IMR-90 (cell line): ENCODE measurements at regions not wholly inside any gene's neighbourhood (a gene's known extent, or its start where the extent isn't known, plus 50 kb on each side); places are given as distances from the start of the nearest gene placed in this dataset.
A peak's percentile ranks its signal among the peaks of the same experiment; 100 is the strongest.

Source experiments
- ATAC-seq: fragments of 200-7000 bp; cut with Tn5 transposase; 2 replicates; pipeline ENCODE4 v1.9.1; 2020; ENCODE audit warnings: low read depth, mild to moderate bottlenecking, moderate library complexity
- BruUV-seq: library from RNA; stranded (reverse); fragments of 400-500 nt; replicated peaks from 2 replicates; lab custom pipeline; 2021; lab: Mats Ljungman, UMichigan
- CTCF ChIA-PET: fragments of 300-600 bp; formaldehyde crosslinking; extraction: SDS; loops from one replicate; lab custom pipeline; 2021; ENCODE audit warnings: antibody characterized with exemption; lab: Yijun Ruan, JAX
- POLR2A ChIA-PET: fragments of 300-600 bp; sonication (Branson Sonifier 250); formaldehyde crosslinking; loops from one replicate; lab custom pipeline; 2022; ENCODE audit warnings: antibody characterized with exemption; ENCODE audit not compliant: unreplicated experiment; lab: Charles Lee
- DNase-seq: peaks from one replicate; pipeline ENCODE4 v3.0.0; 2013
- H2AFZ ChIP-seq: replicated peaks from 2 replicates; pipeline ENCODE3; 2013; ENCODE audit warnings: low read length, mild to moderate bottlenecking; ENCODE audit not compliant: poor library complexity
- H2AK5ac ChIP-seq: 2 replicates; pipeline ENCODE4 v1.6.1; 2013; ENCODE audit warnings: low read depth, low read length, inconsistent platforms
- H2AK9ac ChIP-seq: replicated peaks from 2 replicates; pipeline ENCODE3; 2013; ENCODE audit warnings: mild to moderate bottlenecking, low read depth, low read length, moderate library complexity; ENCODE audit not compliant: poor library complexity
- H2BK120ac ChIP-seq: 2 replicates; pipeline ENCODE4 v1.6.1; 2013; ENCODE audit warnings: low read depth, low read length, inconsistent platforms
- H2BK15ac ChIP-seq: 3 replicates; pipeline ENCODE4 v1.6.1; 2013; ENCODE audit warnings: low read depth, low read length, inconsistent platforms
- H2BK20ac ChIP-seq: 2 replicates; pipeline ENCODE4 v1.6.1; 2013; ENCODE audit warnings: low read depth, mild to moderate bottlenecking, inconsistent platforms, low read length, moderate library complexity
- H2BK5ac ChIP-seq: 2 replicates; pipeline ENCODE4 v1.6.1; 2013; ENCODE audit warnings: mild to moderate bottlenecking, low read depth, low read length, inconsistent platforms; ENCODE audit not compliant: poor library complexity, severe bottlenecking
- H3K14ac ChIP-seq: replicated peaks from 2 replicates; pipeline ENCODE4 v1.6.1; 2013; ENCODE audit warnings: low read depth, low read length, inconsistent platforms
- H3K18ac ChIP-seq: 2 replicates; pipeline ENCODE4 v1.6.1; 2013; ENCODE audit warnings: low read depth, low read length, control low read depth
- H3K23ac ChIP-seq: 2 replicates; pipeline ENCODE4 v1.6.1; 2013; ENCODE audit warnings: low read depth, low read length, inconsistent platforms
- H3K27ac ChIP-seq: 2 replicates; pipeline ENCODE4 v1.5.1; 2013; ENCODE audit warnings: mild to moderate bottlenecking, control low read depth, low read length; ENCODE audit not compliant: insufficient read depth
- H3K27me3 ChIP-seq: 2 replicates; pipeline ENCODE4 v1.6.1; 2013; ENCODE audit warnings: low read length; ENCODE audit not compliant: control insufficient read depth, insufficient read depth
- H3K36me3 ChIP-seq: 2 replicates; pipeline ENCODE4 v1.6.1; 2013; ENCODE audit warnings: low read length, mixed read lengths; ENCODE audit not compliant: control insufficient read depth, insufficient read depth
- H3K4ac ChIP-seq: 2 replicates; pipeline ENCODE4 v1.6.1; 2013; ENCODE audit warnings: low read depth, low read length, inconsistent platforms
- H3K4me1 ChIP-seq: 2 replicates; pipeline ENCODE4 v1.6.1; 2013; ENCODE audit warnings: low read length, mixed read lengths; ENCODE audit not compliant: control insufficient read depth, insufficient read depth
- H3K4me2 ChIP-seq: 2 replicates; pipeline ENCODE4 v1.6.1; 2013; ENCODE audit warnings: low read depth, mild to moderate bottlenecking, control low read depth, low read length, moderate library complexity
- H3K4me3 ChIP-seq: 2 replicates; pipeline ENCODE4 v1.5.1; 2013; ENCODE audit warnings: low read depth, mild to moderate bottlenecking, control low read depth, low read length, moderate library complexity; ENCODE audit not compliant: insufficient read depth
- H3K56ac ChIP-seq: 2 replicates; pipeline ENCODE4 v1.6.1; 2013; ENCODE audit warnings: low read length, inconsistent platforms; ENCODE audit not compliant: insufficient read depth; ENCODE audit errors: extremely low read depth
- H3K79me1 ChIP-seq, 2 experiments: 2 replicates each; pipeline ENCODE4 v1.6.1; 2013; ENCODE audit warnings: low read length in 2 of 2, inconsistent platforms in 1 of 2, low read depth in 1 of 2
- H3K9ac ChIP-seq: 2 replicates; pipeline ENCODE4 v1.6.1; 2013; ENCODE audit warnings: low read depth, low read length, control low read depth
- H3K9me1 ChIP-seq: 2 replicates; pipeline ENCODE4 v1.6.1; 2013; ENCODE audit warnings: low read length, inconsistent platforms; ENCODE audit not compliant: insufficient read depth
- H3K9me3 ChIP-seq: 2 replicates; pipeline ENCODE4 v1.6.1; 2013; ENCODE audit warnings: low read length; ENCODE audit not compliant: control insufficient read depth, insufficient read depth
- H4K20me1 ChIP-seq: 2 replicates; pipeline ENCODE4 v1.6.1; 2013; ENCODE audit warnings: low read length, inconsistent platforms; ENCODE audit not compliant: insufficient read depth
- H4K5ac ChIP-seq: 2 replicates; pipeline ENCODE4 v1.6.1; 2013; ENCODE audit warnings: mild to moderate bottlenecking, low read depth, low read length, control low read depth
- H4K8ac ChIP-seq, 2 experiments: 2 replicates each; pipeline ENCODE4 v1.6.1; 2013; ENCODE audit warnings: low read depth in 2 of 2, low read length in 2 of 2, control low read depth in 1 of 2, inconsistent platforms in 1 of 2
- H4K91ac ChIP-seq: 2 replicates; pipeline ENCODE4 v1.6.1; 2013; ENCODE audit warnings: low read depth, low read length, inconsistent platforms; ENCODE audit not compliant: insufficient read depth
- BHLHE40 ChIP-seq: fragments of 150-350 bp; IDR thresholded peaks from 2 replicates; pipeline ENCODE4 v1.6.1; 2016; ENCODE audit warnings: mild to moderate bottlenecking, low read depth, low read length
- CHD1 ChIP-seq: IDR thresholded peaks from 2 replicates; pipeline ENCODE4 v1.6.1; 2012; ENCODE audit warnings: low read depth, low read length, improper control_type of control experiment
- FOS ChIP-seq: fragments of 150-350 bp; IDR thresholded peaks from 2 replicates; pipeline ENCODE4 v1.6.1; 2016; ENCODE audit warnings: low read depth, low read length
- MAFK ChIP-seq: IDR thresholded peaks from 2 replicates; pipeline ENCODE4 v1.6.1; 2012; ENCODE audit warnings: low read depth, low read length, improper control_type of control experiment
- NFE2L2 ChIP-seq: fragments of 150-350 bp; IDR thresholded peaks from 2 replicates; pipeline ENCODE4 v1.6.1; 2016; ENCODE audit warnings: low read depth, mild to moderate bottlenecking, low read length
- RAD21 ChIP-seq: IDR thresholded peaks from 2 replicates; pipeline ENCODE4 v1.6.1; 2012; ENCODE audit warnings: low read length, improper control_type of control experiment
- RCOR1 ChIP-seq: IDR thresholded peaks from 2 replicates; pipeline ENCODE4 v1.6.1; 2012; ENCODE audit warnings: mild to moderate bottlenecking, low read length, improper control_type of control experiment; ENCODE audit not compliant: insufficient replicate concordance
- RFX5 ChIP-seq: IDR thresholded peaks from 2 replicates; pipeline ENCODE4 v1.8.0; 2012; ENCODE audit warnings: low read depth, mild to moderate bottlenecking, low read length, moderate library complexity
- USF2 ChIP-seq: fragments of 150-350 bp; IDR thresholded peaks from 2 replicates; pipeline ENCODE4 v1.6.1; 2017; ENCODE audit warnings: mild to moderate bottlenecking, antibody characterized with exemption, low read length, low read depth
- WGBS, 2 experiments: methylation state at CpG; one replicate each; pipeline versions ENCODE4 v1.1.5 to v1.1.7; 2013; ENCODE audit warnings: missing lambda C conversion rate in 2 of 2; ENCODE audit not compliant: insufficient read length in 1 of 2; ENCODE audit errors: extremely low coverage in 2 of 2; 5-methylcytosine and 5-hydroxymethylcytosine counted together
- dilution Hi-C: fragments of 300-500 bp; cut with HindIII; formaldehyde crosslinking; loops from one replicate; pipeline ENCODE4 v1.14.3; 2018; ENCODE audit warnings: low sequenced_read_pairs; ENCODE audit not compliant: unreplicated experiment
- in situ Hi-C: fragments of 300-500 bp; cut with MboI; formaldehyde crosslinking; loops from 3 replicates; pipeline ENCODE4 v1.14.3; 2019; ENCODE audit warnings: low sequenced_read_pairs, inconsistent platforms, mixed read lengths
- intact Hi-C: fragments of 100-400 bp; cut with micrococcal nuclease; formaldehyde crosslinking; loops from 2 replicates; pipeline ENCODE4 v1.10.0; 2022

- in situ Hi-C loops (no loop called here), dilution Hi-C loops (no loop called here), intact Hi-C loops (no loop called here)
- no peak overlapping the region for H2BK120ac ChIP-seq
- H3K23ac ChIP-seq = no peak overlapping the region
- H2AK9ac ChIP-seq = no peak overlapping the region
- no peaks in the 10 kb centered on the region for H3K9me1 ChIP-seq
- H3K79me1 ChIP-seq = no peaks in the 10 kb centered on the region
- no peaks in the 10 kb centered on the region for H3K4me1 ChIP-seq
- ChIA-PET POLR2A (no interaction called here), CTCF (interaction anchor here (0.6 kb wide), 1 partner anchor 454 kb away, joined by 3 read pairs; no protein-coding TSS in a partner anchor)
- peak overlapping the region; percentile 33; the same call in 1 of the 2 replicates for H3K18ac ChIP-seq
- H3K9me3 ChIP-seq = no peaks in the 10 kb centered on the region
- no peak overlapping the region for H3K4me3 ChIP-seq
- no peak overlapping the region for H3K56ac ChIP-seq
- H2AFZ ChIP-seq = no peak overlapping the region
- TF ChIP-seq RFX5 (no peak), RCOR1 (no peak), MAFK (peak; percentile 47), RAD21 (no peak), BHLHE40 (no peak), FOS (no peak), NFE2L2 (no peak), USF2 (no peak), CHD1 (no peak)
- no peak overlapping the region for H2AK5ac ChIP-seq
- H3K4ac ChIP-seq = no peak overlapping the region
- H3K36me3 ChIP-seq = no peaks in the 10 kb centered on the region
- no peaks in the 10 kb centered on the region for H4K20me1 ChIP-seq
- no peak for ATAC-seq
- WGBS, 2 experiments = 100% methylated on average over 1 of the region's 3 CpGs; no CpG with 5 or more reads in 1 of the 2 experiments
- H2BK15ac ChIP-seq = no peak overlapping the region
- H3K4me2 ChIP-seq = no peak overlapping the region
- H4K5ac ChIP-seq = no peak overlapping the region
- H3K9ac ChIP-seq = no peak overlapping the region
- H4K8ac ChIP-seq = no peak overlapping the region
- H3K27ac ChIP-seq = no peak overlapping the region
- H2BK5ac ChIP-seq = no peak overlapping the region
- no TSS peak for BruUV-seq
- H4K91ac ChIP-seq = no peak overlapping the region
- no peak for DNase-seq
- no peak overlapping the region for H3K14ac ChIP-seq
- no peaks in the 10 kb centered on the region for H3K27me3 ChIP-seq
- H2BK20ac ChIP-seq = no peak overlapping the region
Observed at GRCh38 chr12:69046920-69047319, 113.9 kb upstream of the CPM start.
